Activated naive CD8-positive, alpha-beta T cell treated with anti-CD3 and anti-CD28 coated beads, Interleukin-2, amount 10 ng/mL, durations not matched to agents 7 days and 5 days (primary cell): ENCODE measurements at regions not wholly inside any gene's neighbourhood (a gene's known extent, or its start where the extent isn't known, plus 50 kb on each side); places are given as distances from the start of the nearest gene placed in this dataset.

Experiments used
- ATAC-seq: fragments of 150-1000 bp; cut with Tn5 transposase; one replicate; pipeline ENCODE4 v1.10.0; 2021; ENCODE audit warnings: low read depth, moderate library complexity
- POLR2A ChIA-PET: fragments of 350-600 bp; sonication (Branson Sonifier 250); formaldehyde crosslinking; loops from one replicate; lab custom pipeline; 2021; ENCODE audit warnings: antibody characterized with exemption; lab: Charles Lee
- DNase-seq: peaks from one replicate; pipeline ENCODE4 v3.0.0; 2021
- H3K27ac Mint-ChIP-seq: one replicate; pipeline ENCODE4 v1.8.0; 2022; ENCODE audit warnings: mild to moderate bottlenecking, mixed read lengths
- H3K27me3 Mint-ChIP-seq: one replicate; pipeline ENCODE4 v1.8.0; 2022; ENCODE audit warnings: mild to moderate bottlenecking, moderate library complexity, mixed read lengths
- H3K36me3 Mint-ChIP-seq: one replicate; pipeline ENCODE4 v1.8.0; 2021; ENCODE audit warnings: mild to moderate bottlenecking, mixed read lengths
- H3K4me1 Mint-ChIP-seq: one replicate; pipeline ENCODE4 v1.8.0; 2021; ENCODE audit warnings: mixed read lengths
- H3K4me3 Mint-ChIP-seq: one replicate; pipeline ENCODE4 v1.8.0; 2022; ENCODE audit warnings: mild to moderate bottlenecking, moderate library complexity, mixed read lengths
- H3K9me3 Mint-ChIP-seq: one replicate; pipeline ENCODE4 v1.8.0; 2021; ENCODE audit warnings: mixed read lengths

- POLR2A ChIA-PET: no interaction called here
- no peaks in the 10 kb centered on the region for H3K4me1 Mint-ChIP-seq
- H3K27ac Mint-ChIP-seq: no peak overlapping the region
- H3K36me3 Mint-ChIP-seq: no peaks in the 10 kb centered on the region
- no peak for DNase-seq
- H3K27me3 Mint-ChIP-seq: no peaks in the 10 kb centered on the region
- no peak overlapping the region for H3K4me3 Mint-ChIP-seq
- ATAC-seq: no peak
- peaks cover 2% of the 10 kb centered on the region for H3K9me3 Mint-ChIP-seq
Measured at GRCh38 chr7:81367326-81367931, 402.4 kb downstream of the HGF start.

- Mint-ChIP-seq H3K9me3 (peaks cover 2% of the 10 kb centered on the region), H3K27ac (no peak overlapping the region), H3K4me1 (no peaks in the 10 kb centered on the region), H3K27me3 (no peaks in the 10 kb centered on the region), H3K4me3 (no peak overlapping the region), H3K36me3 (no peaks in the 10 kb centered on the region)
- no peak for DNase-seq
- no peak for ATAC-seq
- POLR2A ChIA-PET: no interaction called here
Measured at GRCh38 chr7:81366546-81366945, 403.3 kb downstream of the HGF start.

GRCh38 chr7:81361769-81362312, 408.0 kb downstream of the HGF start:
- DNase-seq: no peak
- Mint-ChIP-seq H3K4me3 (no peak overlapping the region), H3K9me3 (no peaks in the 10 kb centered on the region), H3K27ac (no peak overlapping the region), H3K36me3 (no peaks in the 10 kb centered on the region), H3K4me1 (no peaks in the 10 kb centered on the region), H3K27me3 (no peaks in the 10 kb centered on the region)
- ATAC-seq: no peak
- POLR2A ChIA-PET: no interaction called here

- Mint-ChIP-seq H3K36me3 (no peaks in the 10 kb centered on the region), H3K27ac (no peak overlapping the region), H3K4me3 (no peak overlapping the region), H3K4me1 (no peaks in the 10 kb centered on the region), H3K9me3 (no peaks in the 10 kb centered on the region), H3K27me3 (no peaks in the 10 kb centered on the region)
- POLR2A ChIA-PET: no interaction called here
- ATAC-seq (no peak), DNase-seq (no peak)
Measured at GRCh38 chr7:81355911-81356310, 413.9 kb downstream of the HGF start.

GRCh38 chr7:81349044-81349443, 420.8 kb downstream of the HGF start:
- no peak for ATAC-seq
- H3K36me3 Mint-ChIP-seq: no peaks in the 10 kb centered on the region

GRCh38 chr7:81339946-81340345, 421.1 kb upstream of the SEMA3C start:
- H3K27me3 Mint-ChIP-seq: no peaks in the 10 kb centered on the region
- POLR2A ChIA-PET: no interaction called here
- DNase-seq (no peak), ATAC-seq (no peak)
- no peak overlapping the region for H3K4me3 Mint-ChIP-seq
- no peaks in the 10 kb centered on the region for H3K36me3 Mint-ChIP-seq
- H3K4me1 Mint-ChIP-seq: no peaks in the 10 kb centered on the region
- peaks cover 1% of the 10 kb centered on the region for H3K9me3 Mint-ChIP-seq
- H3K27ac Mint-ChIP-seq: no peak overlapping the region

More at GRCh38 chr7:81349044-81349443, 420.8 kb downstream of the HGF start:
- H3K4me1 Mint-ChIP-seq: no peaks in the 10 kb centered on the region
- no peak overlapping the region for H3K4me3 Mint-ChIP-seq
- H3K27ac Mint-ChIP-seq: no peak overlapping the region
- DNase-seq: no peak
- no peaks in the 10 kb centered on the region for H3K27me3 Mint-ChIP-seq
- H3K9me3 Mint-ChIP-seq: peaks cover 2% of the 10 kb centered on the region
- POLR2A ChIA-PET: no interaction called here

GRCh38 chr7:81333536-81333935, 414.7 kb upstream of the SEMA3C start:
- no peak for DNase-seq
- Mint-ChIP-seq H3K4me1 (no peaks in the 10 kb centered on the region), H3K9me3 (peaks cover 1% of the 10 kb centered on the region), H3K36me3 (no peaks in the 10 kb centered on the region), H3K4me3 (no peak overlapping the region), H3K27me3 (no peaks in the 10 kb centered on the region), H3K27ac (no peak overlapping the region)
- ATAC-seq: no peak
- POLR2A ChIA-PET: no interaction called here

- no peak overlapping the region for H3K27ac Mint-ChIP-seq
- peaks cover 1% of the 10 kb centered on the region for H3K9me3 Mint-ChIP-seq
- no peaks in the 10 kb centered on the region for H3K36me3 Mint-ChIP-seq
- DNase-seq (no peak), ATAC-seq (no peak)
- no peaks in the 10 kb centered on the region for H3K4me1 Mint-ChIP-seq
- no peak overlapping the region for H3K4me3 Mint-ChIP-seq
- POLR2A ChIA-PET: no interaction called here
- H3K27me3 Mint-ChIP-seq: no peaks in the 10 kb centered on the region
Measured at GRCh38 chr7:81333004-81333403, 414.2 kb upstream of the SEMA3C start.

- Mint-ChIP-seq H3K36me3 (no peaks in the 10 kb centered on the region), H3K4me1 (no peaks in the 10 kb centered on the region), H3K27ac (no peak overlapping the region), H3K4me3 (no peak overlapping the region), H3K27me3 (no peaks in the 10 kb centered on the region), H3K9me3 (peaks cover 4% of the 10 kb centered on the region)
- ATAC-seq (no peak), DNase-seq (no peak)
- POLR2A ChIA-PET: no interaction called here
Measured at GRCh38 chr7:81331061-81332018, 412.5 kb upstream of the SEMA3C start.

GRCh38 chr7:81330108-81330507, 411.3 kb upstream of the SEMA3C start:
- DNase-seq (no peak), ATAC-seq (no peak)
- H3K36me3 Mint-ChIP-seq: no peaks in the 10 kb centered on the region
- H3K27ac Mint-ChIP-seq: no peak overlapping the region
- H3K27me3 Mint-ChIP-seq: no peaks in the 10 kb centered on the region
- POLR2A ChIA-PET: no interaction called here
- H3K4me3 Mint-ChIP-seq: no peak overlapping the region
- no peaks in the 10 kb centered on the region for H3K4me1 Mint-ChIP-seq
- H3K9me3 Mint-ChIP-seq: peaks cover 3% of the 10 kb centered on the region

- no peak for ATAC-seq
- DNase-seq: no peak
- Mint-ChIP-seq H3K4me3 (no peak overlapping the region), H3K27me3 (no peaks in the 10 kb centered on the region), H3K27ac (no peak overlapping the region), H3K4me1 (no peaks in the 10 kb centered on the region), H3K9me3 (peaks cover 3% of the 10 kb centered on the region), H3K36me3 (no peaks in the 10 kb centered on the region)
- POLR2A ChIA-PET: no interaction called here
Measured at GRCh38 chr7:81327468-81328266, 408.8 kb upstream of the SEMA3C start.

- no peaks in the 10 kb centered on the region for H3K36me3 Mint-ChIP-seq
- ATAC-seq (no peak), DNase-seq (no peak)
- no peaks in the 10 kb centered on the region for H3K27me3 Mint-ChIP-seq
- no peaks in the 10 kb centered on the region for H3K4me1 Mint-ChIP-seq
- POLR2A ChIA-PET: no interaction called here
- H3K27ac Mint-ChIP-seq: no peak overlapping the region
- H3K9me3 Mint-ChIP-seq: peaks cover under 1% of the 10 kb centered on the region
- H3K4me3 Mint-ChIP-seq: no peak overlapping the region
Measured at GRCh38 chr7:81321949-81322348, 403.1 kb upstream of the SEMA3C start.

- POLR2A ChIA-PET: no interaction called here
- Mint-ChIP-seq H3K27me3 (no peaks in the 10 kb centered on the region), H3K4me1 (no peaks in the 10 kb centered on the region), H3K4me3 (no peak overlapping the region), H3K36me3 (no peaks in the 10 kb centered on the region), H3K9me3 (no peaks in the 10 kb centered on the region), H3K27ac (no peak overlapping the region)
- no peak for DNase-seq
- ATAC-seq: no peak
Measured at GRCh38 chr7:81317741-81318140, 398.9 kb upstream of the SEMA3C start.
